HCT116 (cell line): ENCODE measurements at regions not wholly inside any gene's neighbourhood (a gene's known extent, or its start where the extent isn't known, plus 50 kb on each side); places are given as distances from the start of the nearest gene placed in this dataset.

Experiments
- ATAC-seq: fragments of 200-7000 bp; cut with Tn5 transposase; 2 replicates; pipeline ENCODE4 v1.9.1; 2020; ENCODE audit warnings: mild to moderate bottlenecking, moderate library complexity
- BruUV-seq: library from RNA; stranded (reverse); fragments of 400-500 nt; replicated peaks from 2 replicates; lab custom pipeline; 2021; lab: Mats Ljungman, UMichigan
- CTCF ChIA-PET: fragments of 300-600 bp; sonication (Branson Sonifier 250); formaldehyde crosslinking; loops from one replicate; lab custom pipeline; 2021; ENCODE audit warnings: antibody characterized with exemption; lab: Charles Lee
- POLR2A ChIA-PET: fragments of 300-600, 350-600 bp; sonication (Branson Sonifier 250); formaldehyde crosslinking; loops from one replicate; lab custom pipeline; 2021; ENCODE audit warnings: antibody characterized with exemption; lab: Charles Lee
- RAD21 ChIA-PET, 2 experiments: fragments of 300-600 bp; sonication (Branson Sonifier 250); formaldehyde crosslinking; loops; one replicate each; lab custom pipeline; 2023; ENCODE audit warnings: low total read pairs in 2 of 2; ENCODE audit not compliant: uncharacterized antibody in 2 of 2, unreplicated experiment in 2 of 2, low non-redundant PET in 1 of 2; lab: Charles Lee
- DNase-seq: peaks from one replicate; pipeline ENCODE4 v3.0.0-alpha.2; 2010; ENCODE audit warnings: low read depth, low spot score
- H2AFZ ChIP-seq: fragments of 200-600 bp; shearing (Covaris generic), sonication (generic); 2 replicates; pipeline ENCODE4 v1.6.1; 2017; ENCODE audit warnings: low read depth, mixed run types, mixed read lengths, antibody characterized with exemption, low read length; ENCODE audit not compliant: poor library complexity, severe bottlenecking
- H3K27ac ChIP-seq: 2 replicates; pipeline ENCODE4 v1.5.1; 2012; ENCODE audit warnings: low read depth, low read length
- H3K27me3 ChIP-seq: fragments of 200-600 bp; sonication (generic); 2 replicates; pipeline ENCODE4 v1.6.1; 2016; ENCODE audit warnings: mixed run types, low read length, mixed read lengths; ENCODE audit not compliant: insufficient read depth
- H3K36me3 ChIP-seq, 2 experiments: fragments of 200-500 bp in 1 of 2; fragments of 200-600 bp in 1 of 2; sonication (Bioruptor generic) in 1 of 2; sonication (generic) in 1 of 2; 2 replicates each; pipeline versions ENCODE4 v1.5.1 to v1.6.1; 2014 to 2016; ENCODE audit warnings: low read length in 2 of 2, inconsistent platforms in 1 of 2, mixed read lengths in 1 of 2, mixed run types in 1 of 2; ENCODE audit not compliant: insufficient read depth in 2 of 2, control insufficient read depth in 1 of 2
- H3K4me1 ChIP-seq, 2 experiments: fragments of 200-600 bp in 1 of 2; sonication (generic) in 1 of 2; 2 replicates each; pipeline versions ENCODE4 v1.5.1 to v1.6.1; 2012 to 2017; ENCODE audit warnings: low read length in 2 of 2, inconsistent platforms in 1 of 2, mild to moderate bottlenecking in 1 of 2, mixed read lengths in 1 of 2, mixed run types in 1 of 2, moderate library complexity in 1 of 2; ENCODE audit not compliant: insufficient read depth in 2 of 2, control insufficient read depth in 1 of 2
- H3K4me2 ChIP-seq: fragments of 200-600 bp; sonication (generic); 2 replicates; pipeline ENCODE4 v1.6.1; 2017; ENCODE audit warnings: mixed run types, low read length, mixed read lengths
- H3K4me3 ChIP-seq, 2 experiments: fragments of 200-600 bp in 1 of 2; sonication (generic) in 1 of 2; replicated peaks in 1 of 2; 2 replicates each; pipeline ENCODE4 v1.5.1; 2011 to 2016; ENCODE audit warnings: low read length in 2 of 2, control low read depth in 1 of 2, low read depth in 1 of 2, mild to moderate bottlenecking in 1 of 2, mixed read lengths in 1 of 2, mixed run types in 1 of 2
- H3K79me2 ChIP-seq: fragments of 200-600 bp; sonication (generic); 2 replicates; pipeline ENCODE4 v1.6.1; 2017; ENCODE audit warnings: mild to moderate bottlenecking, mixed run types, low read length, moderate library complexity, mixed read lengths; ENCODE audit not compliant: insufficient read depth
- H3K9ac ChIP-seq: fragments of 200-600 bp; sonication (generic); 2 replicates; pipeline ENCODE4 v1.6.1; 2016; ENCODE audit warnings: low read length, mixed read lengths
- H3K9me2 ChIP-seq: fragments of 200-600 bp; sonication (generic), shearing (Covaris generic); 2 replicates; pipeline ENCODE4 v1.6.1; 2017; ENCODE audit warnings: mixed run types, mild to moderate bottlenecking, moderate library complexity; ENCODE audit not compliant: insufficient read depth
- H3K9me3 ChIP-seq, 2 experiments: fragments of 200-500 bp in 1 of 2; fragments of 200-600 bp in 1 of 2; sonication (Bioruptor generic) in 1 of 2; sonication (generic) in 1 of 2; 2 replicates each; pipeline ENCODE4 v1.6.1; 2014 to 2017; ENCODE audit warnings: low read length in 2 of 2, mixed read lengths in 2 of 2, inconsistent platforms in 1 of 2, low read depth in 1 of 2, mild to moderate bottlenecking in 1 of 2, mixed run types in 1 of 2, moderate library complexity in 1 of 2; ENCODE audit not compliant: control insufficient read depth in 1 of 2, insufficient read depth in 1 of 2
- H4K20me1 ChIP-seq: fragments of 200-600 bp; sonication (generic), shearing (Covaris generic); 2 replicates; pipeline ENCODE4 v1.6.1; 2017; ENCODE audit warnings: mixed run types, mild to moderate bottlenecking, moderate library complexity; ENCODE audit not compliant: insufficient read depth
- ATF3 ChIP-seq: IDR thresholded peaks from 2 replicates; pipeline ENCODE4 v1.6.1; 2012
- CBX3 ChIP-seq: IDR thresholded peaks from 2 replicates; pipeline ENCODE4 v1.6.1; 2012; ENCODE audit warnings: low read depth
- CEBPB ChIP-seq: IDR thresholded peaks from 2 replicates; pipeline ENCODE4 v1.6.1; 2012; ENCODE audit warnings: low read depth
- CTCF ChIP-seq, 3 experiments: fragments of 200-600 bp in 1 of 3; sonication (generic) in 1 of 3; IDR thresholded peaks in 2 of 3; conservative IDR thresholded peaks in 1 of 3; 2 replicates each; pipeline ENCODE4 v1.5.1; 2012 to 2017; ENCODE audit warnings: low read depth in 2 of 3, low read length in 2 of 3, antibody characterized with exemption in 1 of 3, borderline replicate concordance in 1 of 3, control low read depth in 1 of 3, mild to moderate bottlenecking in 1 of 3, mixed read lengths in 1 of 3, mixed run types in 1 of 3, moderate library complexity in 1 of 3; ENCODE audit not compliant: insufficient read depth in 1 of 3
- EZH2 ChIP-seq: fragments of 200-600 bp; sonication (generic); IDR thresholded peaks from 2 replicates; pipeline ENCODE4 v1.6.1; 2017; ENCODE audit warnings: antibody characterized with exemption, mixed run types
- EZH2phosphoT487 ChIP-seq: fragments of 200-600 bp; IDR thresholded peaks from 2 replicates; pipeline ENCODE4 v1.6.1; 2018; ENCODE audit warnings: antibody characterized with exemption, borderline replicate concordance
- MAX ChIP-seq: IDR thresholded peaks from 2 replicates; pipeline ENCODE4 v1.6.1; 2012
- RAD21 ChIP-seq: IDR thresholded peaks from 2 replicates; pipeline ENCODE4 v1.6.1; 2012; ENCODE audit warnings: low read depth, mild to moderate bottlenecking
- REST ChIP-seq: IDR thresholded peaks from 2 replicates; pipeline ENCODE4 v1.6.1; 2012; ENCODE audit warnings: low read depth
- SIN3A ChIP-seq: IDR thresholded peaks from 2 replicates; pipeline ENCODE4 v1.6.1; 2012; ENCODE audit warnings: low read depth
- SRF ChIP-seq: IDR thresholded peaks from 2 replicates; pipeline ENCODE4 v1.6.1; 2012; ENCODE audit warnings: low read depth
- YY1 ChIP-seq: IDR thresholded peaks from 2 replicates; pipeline ENCODE4 v1.6.1; 2011; ENCODE audit warnings: low read length, low read depth, moderate library complexity, mild to moderate bottlenecking; ENCODE audit not compliant: insufficient replicate concordance; ENCODE audit errors: extremely low read depth
- ZFX ChIP-seq: fragments of 450-650 bp; IDR thresholded peaks from 2 replicates; pipeline ENCODE4 v1.6.1; 2017
- intact Hi-C: fragments of 100-400 bp; cut with micrococcal nuclease; formaldehyde crosslinking; loops from 2 replicates; pipeline ENCODE4 v1.10.0; 2022

- TF ChIP-seq SRF (no peak), ZFX (no peak), ATF3 (no peak), EZH2 (no peak), CTCF (IDR thresholded peaks at IDR 0.05 in 2 of 3, conservative IDR thresholded peaks at IDR 0.05 in 1 of 3; ENCODE audit: borderline replicate concordance in 1 of 3, insufficient read depth in 1 of 3, low read depth in 2 of 3, low read length in 2 of 3) (no peak), YY1 (no peak), MAX (no peak), SIN3A (no peak), RAD21 (no peak), CBX3 (no peak), EZH2phosphoT487 (no peak), REST (no peak), CEBPB (no peak)
- no peaks in the 10 kb centered on the region for H3K4me1 ChIP-seq
- CTCF ChIA-PET, result no interaction called here
- RAD21 ChIA-PET, result no interaction called here
- DNase-seq, result no peak
- no peaks in the 10 kb centered on the region for H3K27me3 ChIP-seq
- H2AFZ ChIP-seq, result no peak overlapping the region
- no peak overlapping the region for H3K4me2 ChIP-seq
- H3K36me3 ChIP-seq, result no peaks in the 10 kb centered on the region
- no peak for ATAC-seq
- intact Hi-C loops, result no loop called here
- no peak overlapping the region for H3K9ac ChIP-seq
- no peaks in the 10 kb centered on the region for H3K9me2 ChIP-seq
- POLR2A ChIA-PET, result no interaction called here
- H3K79me2 ChIP-seq, result no peaks in the 10 kb centered on the region
- no peak overlapping the region for H3K27ac ChIP-seq
- H3K4me3 ChIP-seq, result no peak overlapping the region
- BruUV-seq, result no TSS peak
- H4K20me1 ChIP-seq, result no peaks in the 10 kb centered on the region
- peaks cover 0 to 24% of the 10 kb centered on the region in 2 experiments; a peak in 1 of 4 replicates for H3K9me3 ChIP-seq
These were observed 141.3 kb upstream of the PDZRN3 start for GRCh38 chr3:73765878-73766545.
